IPS-NIHi11 (cell line): ENCODE measurements at regions not wholly inside any gene's neighbourhood (a gene's known extent, or its start where the extent isn't known, plus 50 kb on each side); places are given as distances from the start of the nearest gene placed in this dataset.

Experiments used
- DNase-seq: peaks from one replicate; pipeline ENCODE4 v3.0.0; 2012; ENCODE audit warnings: mixed read lengths, low spot score

DNA sequence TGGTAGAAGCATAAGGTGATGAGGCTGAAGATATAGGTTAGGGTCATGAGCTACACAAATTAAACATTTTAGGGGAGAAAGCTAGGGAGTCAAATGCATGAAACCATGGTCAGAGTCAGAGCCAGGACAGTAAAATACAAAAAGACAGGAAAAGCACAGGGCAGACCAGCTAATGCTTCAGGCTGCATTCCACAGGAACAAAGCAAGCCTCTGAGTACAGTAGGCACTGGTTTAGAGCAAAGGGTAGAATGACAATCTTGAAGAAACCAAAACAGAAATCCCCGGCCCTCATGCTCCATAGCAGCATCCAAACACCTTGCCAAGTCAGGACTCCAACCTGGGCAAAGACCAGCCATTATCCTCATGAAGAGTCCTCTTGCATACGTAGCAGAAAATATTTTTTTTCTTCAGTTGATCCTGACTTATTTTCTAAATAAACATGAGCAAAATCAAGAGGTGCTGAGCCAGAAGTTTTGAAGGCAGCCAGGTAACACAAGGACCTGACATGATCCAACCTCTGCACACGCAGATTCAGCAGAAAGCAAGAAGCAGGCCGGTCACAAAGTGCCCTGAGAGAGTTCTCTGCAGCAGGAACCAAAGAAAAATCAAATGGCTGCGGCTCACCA is 273.1 kb downstream of the TTLL7 start:
- peak; percentile 20 for DNase-seq

GRCh38 chr1:83718338-83718737 is 280.6 kb downstream of the TTLL7 start:
- no peak for DNase-seq

GRCh38 chr1:83717785-83718184 is 281.1 kb downstream of the TTLL7 start:
- DNase-seq, result no peak

DNA sequence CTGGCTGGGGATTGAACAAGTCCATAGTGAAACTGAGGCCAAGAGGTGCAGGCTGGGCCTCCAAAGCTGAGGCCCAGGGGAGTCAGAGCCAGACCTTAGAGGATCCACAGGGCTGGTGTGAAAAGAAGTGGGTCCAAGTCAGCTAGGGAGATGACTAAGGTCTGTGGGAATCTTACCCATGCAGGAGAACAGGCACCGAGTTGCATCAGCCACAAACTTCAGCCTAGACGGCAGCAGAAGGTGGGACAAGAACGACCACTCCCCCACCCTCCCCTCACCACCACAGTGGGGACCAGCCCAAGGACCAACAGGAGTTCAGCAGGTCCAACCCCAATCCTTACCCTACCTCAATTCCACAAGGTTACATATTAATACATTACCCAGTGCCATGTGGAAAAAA is 282.3 kb downstream of the TTLL7 start:
- DNase-seq, result no peak

DNA sequence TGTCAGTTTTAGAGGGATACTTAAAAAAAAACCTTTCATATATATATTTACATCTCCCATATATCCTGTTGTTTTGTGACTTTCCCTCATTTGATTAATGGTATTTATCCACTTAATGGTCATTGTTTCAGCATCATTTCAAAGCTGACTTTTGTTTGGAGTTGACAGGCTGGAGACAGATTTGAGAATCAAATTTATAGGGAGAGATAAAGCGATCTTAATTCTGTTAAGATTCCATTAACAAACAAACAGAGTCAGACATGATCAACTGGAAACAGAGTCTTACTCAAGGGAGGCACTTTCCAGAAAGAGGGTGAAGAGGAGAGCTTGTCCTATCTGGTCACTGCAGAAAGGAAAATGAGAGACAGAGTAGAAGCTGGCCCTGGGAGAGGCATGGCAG is 283.4 kb downstream of the TTLL7 start:
- no peak for DNase-seq

DNA sequence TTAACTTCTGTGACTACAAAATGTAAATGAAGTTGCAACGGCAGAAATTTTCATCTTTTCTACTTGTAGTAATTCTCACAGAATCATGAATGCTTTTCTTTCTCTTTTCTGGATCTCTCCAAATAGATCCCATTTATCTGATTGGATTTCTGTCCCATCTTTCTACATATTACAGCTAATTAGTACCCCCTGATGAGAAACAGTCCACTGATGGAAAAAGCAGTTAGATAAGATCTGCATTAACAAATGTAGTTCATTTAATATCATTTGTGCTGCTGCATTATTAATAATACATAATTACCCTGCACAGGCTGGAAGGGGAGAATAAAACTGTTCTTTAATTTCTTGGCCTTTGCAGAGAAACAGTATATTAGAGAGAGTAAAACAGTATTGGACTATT is 289.3 kb downstream of the TTLL7 start:
- DNase-seq, result no peak

- no peak for DNase-seq
Measured at GRCh38 chr1:83706354-83706938, 292.5 kb downstream of the TTLL7 start.

DNA sequence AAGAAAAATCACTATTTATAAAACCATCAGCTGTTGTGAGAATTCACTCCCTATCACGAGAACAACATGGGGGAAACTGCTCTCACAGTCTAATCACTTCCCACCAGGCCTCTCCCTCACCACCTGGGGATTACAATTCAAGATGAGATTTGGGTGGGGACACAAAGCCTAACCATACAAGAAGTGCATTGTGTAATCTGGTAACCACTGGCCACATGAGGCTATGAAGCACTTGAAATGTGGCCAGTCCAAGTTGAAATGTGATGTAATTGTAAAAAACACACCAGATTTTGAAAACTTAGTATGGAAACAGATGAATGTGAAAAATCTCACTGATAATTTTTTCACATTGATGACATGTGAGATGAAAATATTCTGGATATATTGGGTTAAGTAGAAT is 293.8 kb downstream of the TTLL7 start:
- no peak for DNase-seq

GRCh38 chr1:83704350-83704749 is 294.6 kb downstream of the TTLL7 start:
- peak; percentile 17 for DNase-seq

DNA sequence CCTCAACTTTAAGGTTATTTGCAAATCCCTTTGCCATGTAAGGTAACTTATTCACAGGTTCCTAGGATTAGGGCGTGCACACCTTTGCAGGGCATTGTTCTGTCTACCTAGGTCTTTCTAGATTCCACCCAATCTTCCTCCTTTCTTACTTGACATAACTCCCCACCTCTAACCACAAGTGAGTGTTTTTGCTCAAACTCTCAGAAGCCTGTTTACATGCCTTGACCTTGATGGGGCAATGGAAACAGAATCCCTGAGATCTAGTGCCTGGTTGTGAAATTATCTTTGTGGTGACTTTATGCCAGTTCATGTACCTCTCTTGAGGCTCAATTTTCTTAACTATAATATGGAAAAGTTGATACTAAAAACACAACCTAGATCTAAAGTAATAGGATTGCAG is 296.6 kb downstream of the TTLL7 start:
- DNase-seq, result no peak

GRCh38 chr1:83701355-83701754 is 297.6 kb downstream of the TTLL7 start:
- DNase-seq, result no peak

GRCh38 chr1:83698644-83699043 is 300.3 kb downstream of the TTLL7 start:
- no peak for DNase-seq

- DNase-seq, result no peak
Measured at GRCh38 chr1:83697961-83698360, 301.0 kb downstream of the TTLL7 start.

DNA sequence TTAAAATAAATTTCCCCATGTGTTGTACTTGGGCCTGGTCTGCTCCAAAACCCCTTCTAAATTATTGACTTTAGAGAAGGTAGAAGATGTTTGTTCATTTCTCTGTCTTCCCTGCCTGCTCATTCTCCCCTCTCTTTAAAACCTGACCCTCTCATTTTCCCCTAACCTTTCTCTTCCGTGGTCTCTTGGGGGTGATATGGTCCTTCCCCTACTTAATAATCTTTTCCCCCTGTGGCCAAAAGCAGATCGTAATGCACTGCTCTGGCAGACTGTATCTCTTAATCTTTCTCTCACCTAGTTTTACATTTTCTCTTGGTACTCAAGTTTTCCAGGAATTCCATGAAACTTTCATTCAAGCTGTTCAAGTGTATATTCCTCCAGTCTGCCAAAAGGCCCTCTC is 301.7 kb downstream of the TTLL7 start:
- no peak for DNase-seq

- peak; percentile 14 for DNase-seq
Measured at GRCh38 chr1:83694449-83694848, 304.5 kb downstream of the TTLL7 start.

- peak; percentile 45 for DNase-seq
Measured at GRCh38 chr1:83693427-83694126, 305.4 kb downstream of the TTLL7 start.

- peak; percentile 78 for DNase-seq
Measured at GRCh38 chr1:83692524-83693381, 306.2 kb downstream of the TTLL7 start.

GRCh38 chr1:83691953-83692500 is 306.9 kb downstream of the TTLL7 start:
- DNase-seq, result no peak

- DNase-seq, result no peak
Measured at GRCh38 chr1:83689921-83690868, 308.7 kb downstream of the TTLL7 start.

DNA sequence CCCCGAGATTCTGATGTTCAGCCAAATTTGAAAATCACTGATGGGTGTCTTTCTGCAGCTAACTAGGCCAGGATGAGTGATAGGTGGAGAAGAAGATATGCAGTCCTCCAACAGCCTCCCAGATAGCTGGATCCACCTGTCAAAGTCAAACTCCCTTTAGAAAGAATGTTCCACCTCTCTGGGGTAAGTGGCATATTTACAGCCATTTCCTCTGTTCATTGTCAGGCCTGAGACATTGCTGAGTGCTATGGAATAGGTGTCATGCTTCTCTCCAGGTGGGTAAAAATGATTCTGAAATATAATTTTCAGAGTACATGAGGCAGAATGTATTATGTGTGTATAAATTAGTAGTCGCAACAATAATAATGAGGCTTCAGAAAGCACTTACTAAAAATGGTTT is 316.8 kb downstream of the TTLL7 start:
- no peak for DNase-seq

GRCh38 chr1:83676106-83676505 is 322.8 kb downstream of the TTLL7 start:
- no peak for DNase-seq
